HG03521 (cell line): ENCODE measurements at regions not wholly inside any gene's neighbourhood (a gene's known extent, or its start where the extent isn't known, plus 50 kb on each side); places are given as distances from the start of the nearest gene placed in this dataset.

Experiments used
- ATAC-seq: cut with Tn5 transposase; IDR thresholded peaks from one replicate; pipeline ENCODE4 v1.9.1; 2021; ENCODE audit warnings: mild to moderate bottlenecking, moderate library complexity; ENCODE audit not compliant: unreplicated experiment

- no peak for ATAC-seq
Observed at GRCh38 chr1:87765057-87765680, 436.5 kb downstream of the LMO4 start.

- ATAC-seq = no peak
Observed at GRCh38 chr1:87765681-87766070, 437.0 kb downstream of the LMO4 start.

- ATAC-seq = no peak
Observed at GRCh38 chr1:87766737-87767136, 438.1 kb downstream of the LMO4 start.

- no peak for ATAC-seq
Observed at GRCh38 chr1:87778896-87779295, 450.2 kb downstream of the LMO4 start.

GRCh38 chr1:87781554-87781953, 452.9 kb downstream of the LMO4 start:
- no peak for ATAC-seq

GRCh38 chr1:87783315-87783714, 454.6 kb downstream of the LMO4 start:
- ATAC-seq = no peak

GRCh38 chr1:87785386-87785785, 456.7 kb downstream of the LMO4 start:
- no peak for ATAC-seq

- ATAC-seq = no peak
Observed at GRCh38 chr1:87786229-87786628, 457.5 kb downstream of the LMO4 start.

- ATAC-seq = no peak
Observed at GRCh38 chr1:87786861-87787545, 458.3 kb downstream of the LMO4 start.

GRCh38 chr1:87787551-87787950, 458.9 kb downstream of the LMO4 start:
- ATAC-seq = no peak

- ATAC-seq = no peak
Observed at GRCh38 chr1:87790756-87791155, 462.1 kb downstream of the LMO4 start.

- ATAC-seq = no peak
Observed at GRCh38 chr1:87791931-87792740, 463.5 kb downstream of the LMO4 start.

GRCh38 chr1:87794788-87795614, 466.3 kb downstream of the LMO4 start:
- ATAC-seq = no peak

- no peak for ATAC-seq
Observed at GRCh38 chr1:87795615-87796337, 467.1 kb downstream of the LMO4 start.

- ATAC-seq = no peak
Observed at GRCh38 chr1:87796471-87796901, 467.8 kb downstream of the LMO4 start.

GRCh38 chr1:87799451-87799850, 470.8 kb downstream of the LMO4 start:
- no peak for ATAC-seq

GRCh38 chr1:87800006-87800405, 471.3 kb downstream of the LMO4 start:
- no peak for ATAC-seq

- ATAC-seq = no peak
Observed at GRCh38 chr1:87803375-87803774, 474.7 kb downstream of the LMO4 start.

- no peak for ATAC-seq
Observed at GRCh38 chr1:87804128-87804527, 475.4 kb downstream of the LMO4 start.

- ATAC-seq = no peak
Observed at GRCh38 chr1:87805666-87806378, 477.1 kb downstream of the LMO4 start.
